ENCODE measurements at regions not wholly inside any gene's neighbourhood (a gene's known extent, or its start where the extent isn't known, plus 50 kb on each side); places are given as distances from the start of the nearest gene placed in this dataset.

GRCh38 chr10:83276971-83277370 lies 862.3 kb upstream of the GHITM start:
- Histone ChIP-seq H3K9me3 (ENCODE audit: control insufficient read depth, low read length) (no peaks in the 10 kb centered on the region), H3K27me3 (ENCODE audit: control insufficient read depth in 1 of 2, insufficient read depth in 2 of 2, low read length in 1 of 2) (no peaks in the 10 kb centered on the region), H3K27ac (ENCODE audit: low read depth in 1 of 2, low read length in 2 of 2) (no peak overlapping the region), H3K36me3 (ENCODE audit: control insufficient read depth in 1 of 2, insufficient read depth in 2 of 2, low read length in 1 of 2) (no peaks in the 10 kb centered on the region), H3K4me3 (ENCODE audit: low read length in 2 of 2) (no peak overlapping the region), H3K4me1 (ENCODE audit: control insufficient read depth in 1 of 2, insufficient read depth in 2 of 2, low read length in 2 of 2) (no peaks in the 10 kb centered on the region)
- ATAC-seq (ENCODE audit: low FRiP score) (no peak), DNase-seq (no peak)
- intact Hi-C loops (cut with DNase I), result no loop called here
- 86 to 90% methylated on average over 2 of the region's 2 CpGs for WGBS, 2 donors

- Histone ChIP-seq H3K36me3 (ENCODE audit: control insufficient read depth in 1 of 2, insufficient read depth in 2 of 2, low read length in 1 of 2) (no peaks in the 10 kb centered on the region), H3K27me3 (ENCODE audit: control insufficient read depth in 1 of 2, insufficient read depth in 2 of 2, low read length in 1 of 2) (peaks cover 0 to 1% of the 10 kb centered on the region in 2 donors), H3K4me1 (ENCODE audit: control insufficient read depth in 1 of 2, insufficient read depth in 2 of 2, low read length in 2 of 2) (no peaks in the 10 kb centered on the region), H3K4me3 (ENCODE audit: low read length in 2 of 2) (no peak overlapping the region), H3K9me3 (ENCODE audit: control insufficient read depth, low read length) (no peaks in the 10 kb centered on the region), H3K27ac (ENCODE audit: low read depth in 1 of 2, low read length in 2 of 2) (no peak overlapping the region)
- intact Hi-C loops (cut with DNase I), result no loop called here
- DNase-seq (no peak), ATAC-seq (ENCODE audit: low FRiP score) (no peak)
Measured at GRCh38 chr10:83283151-83283550, 856.2 kb upstream of the GHITM start.

- intact Hi-C loops (cut with DNase I), result no loop called here
- WGBS, 2 donors, result 64% methylated on average over 2 of the region's 2 CpGs
- no peak for ATAC-seq (ENCODE audit: low FRiP score)
Measured at GRCh38 chr10:83287374-83287773, 851.9 kb upstream of the GHITM start.

GRCh38 chr10:83289373-83289772 lies 849.9 kb upstream of the GHITM start:
- H3K4me1 ChIP-seq (ENCODE audit: control insufficient read depth in 1 of 2, insufficient read depth in 2 of 2, low read length in 2 of 2), result no peaks in the 10 kb centered on the region
- DNase-seq, result no peak
- no peak overlapping the region for H3K4me3 ChIP-seq (ENCODE audit: low read length in 2 of 2)
- intact Hi-C loops (cut with DNase I), result no loop called here
- WGBS, 2 donors, result 63 to 73% methylated on average over 2 of the region's 2 CpGs
- H3K36me3 ChIP-seq (ENCODE audit: control insufficient read depth in 1 of 2, insufficient read depth in 2 of 2, low read length in 1 of 2), result no peaks in the 10 kb centered on the region
- no peaks in the 10 kb centered on the region for H3K9me3 ChIP-seq (ENCODE audit: control insufficient read depth, low read length)
- H3K27me3 ChIP-seq (ENCODE audit: control insufficient read depth in 1 of 2, insufficient read depth in 2 of 2, low read length in 1 of 2), result no peaks in the 10 kb centered on the region
- ATAC-seq (ENCODE audit: low FRiP score), result no peak
- no peak overlapping the region for H3K27ac ChIP-seq (ENCODE audit: low read depth in 1 of 2, low read length in 2 of 2)

More at GRCh38 chr10:83287374-83287773, 851.9 kb upstream of the GHITM start:
- H3K4me1 ChIP-seq (ENCODE audit: control insufficient read depth in 1 of 2, insufficient read depth in 2 of 2, low read length in 2 of 2), result no peaks in the 10 kb centered on the region
- H3K27ac ChIP-seq (ENCODE audit: low read depth in 1 of 2, low read length in 2 of 2), result no peak overlapping the region
- no peak for DNase-seq
- no peaks in the 10 kb centered on the region for H3K9me3 ChIP-seq (ENCODE audit: control insufficient read depth, low read length)
- no peak overlapping the region for H3K4me3 ChIP-seq (ENCODE audit: low read length in 2 of 2)
- peaks cover 0 to 1% of the 10 kb centered on the region in 2 donors for H3K27me3 ChIP-seq (ENCODE audit: control insufficient read depth in 1 of 2, insufficient read depth in 2 of 2, low read length in 1 of 2)
- H3K36me3 ChIP-seq (ENCODE audit: control insufficient read depth in 1 of 2, insufficient read depth in 2 of 2, low read length in 1 of 2), result no peaks in the 10 kb centered on the region

GRCh38 chr10:83289948-83290347 lies 849.4 kb upstream of the GHITM start:
- no peak for ATAC-seq (ENCODE audit: low FRiP score)
- DNase-seq, result no peak
- H3K4me3 ChIP-seq (ENCODE audit: low read length in 2 of 2), result no peak overlapping the region
- no peaks in the 10 kb centered on the region for H3K9me3 ChIP-seq (ENCODE audit: control insufficient read depth, low read length)
- no peak overlapping the region for H3K27ac ChIP-seq (ENCODE audit: low read depth in 1 of 2, low read length in 2 of 2)
- intact Hi-C loops (cut with DNase I), result no loop called here
- WGBS, 2 donors, result 93 to 94% methylated on average over 1 of the region's 1 CpG
- H3K4me1 ChIP-seq (ENCODE audit: control insufficient read depth in 1 of 2, insufficient read depth in 2 of 2, low read length in 2 of 2), result no peaks in the 10 kb centered on the region
- no peaks in the 10 kb centered on the region for H3K36me3 ChIP-seq (ENCODE audit: control insufficient read depth in 1 of 2, insufficient read depth in 2 of 2, low read length in 1 of 2)
- no peaks in the 10 kb centered on the region for H3K27me3 ChIP-seq (ENCODE audit: control insufficient read depth in 1 of 2, insufficient read depth in 2 of 2, low read length in 1 of 2)

GRCh38 chr10:83301732-83302131 lies 837.6 kb upstream of the GHITM start:
- no peaks in the 10 kb centered on the region for H3K4me1 ChIP-seq (ENCODE audit: control insufficient read depth in 1 of 2, insufficient read depth in 2 of 2, low read length in 2 of 2)
- no peak overlapping the region for H3K4me3 ChIP-seq (ENCODE audit: low read length in 2 of 2)
- H3K27me3 ChIP-seq (ENCODE audit: control insufficient read depth in 1 of 2, insufficient read depth in 2 of 2, low read length in 1 of 2), result no peaks in the 10 kb centered on the region
- intact Hi-C loops (cut with DNase I), result no loop called here
- no peak for DNase-seq
- 97 to 100% methylated on average over 2 of the region's 2 CpGs for WGBS, 2 donors
- H3K27ac ChIP-seq (ENCODE audit: low read depth in 1 of 2, low read length in 2 of 2), result no peak overlapping the region
- no peak for ATAC-seq (ENCODE audit: low FRiP score)
- H3K36me3 ChIP-seq (ENCODE audit: control insufficient read depth in 1 of 2, insufficient read depth in 2 of 2, low read length in 1 of 2), result no peaks in the 10 kb centered on the region
- no peaks in the 10 kb centered on the region for H3K9me3 ChIP-seq (ENCODE audit: control insufficient read depth, low read length)

- ATAC-seq (ENCODE audit: low FRiP score), result no peak
- Histone ChIP-seq H3K4me1 (ENCODE audit: control insufficient read depth in 1 of 2, insufficient read depth in 2 of 2, low read length in 2 of 2) (no peaks in the 10 kb centered on the region), H3K36me3 (ENCODE audit: control insufficient read depth in 1 of 2, insufficient read depth in 2 of 2, low read length in 1 of 2) (no peaks in the 10 kb centered on the region), H3K27me3 (ENCODE audit: control insufficient read depth in 1 of 2, insufficient read depth in 2 of 2, low read length in 1 of 2) (no peaks in the 10 kb centered on the region), H3K9me3 (ENCODE audit: control insufficient read depth, low read length) (no peaks in the 10 kb centered on the region), H3K4me3 (ENCODE audit: low read length in 2 of 2) (no peak overlapping the region), H3K27ac (ENCODE audit: low read depth in 1 of 2, low read length in 2 of 2) (no peak overlapping the region)
- DNase-seq, result no peak
- 84% methylated on average over 1 of the region's 1 CpG for WGBS, 2 donors
- intact Hi-C loops (cut with DNase I), result no loop called here
Measured at GRCh38 chr10:83302623-83303022, 836.7 kb upstream of the GHITM start.

- DNase-seq (no peak), ATAC-seq (ENCODE audit: low FRiP score) (no peak)
- no peaks in the 10 kb centered on the region for H3K9me3 ChIP-seq (ENCODE audit: control insufficient read depth, low read length)
- no peaks in the 10 kb centered on the region for H3K4me1 ChIP-seq (ENCODE audit: control insufficient read depth in 1 of 2, insufficient read depth in 2 of 2, low read length in 2 of 2)
- no peaks in the 10 kb centered on the region for H3K36me3 ChIP-seq (ENCODE audit: control insufficient read depth in 1 of 2, insufficient read depth in 2 of 2, low read length in 1 of 2)
- H3K27ac ChIP-seq (ENCODE audit: low read depth in 1 of 2, low read length in 2 of 2), result no peak overlapping the region
- H3K4me3 ChIP-seq (ENCODE audit: low read length in 2 of 2), result no peak overlapping the region
- intact Hi-C loops (cut with DNase I), result no loop called here
- no peaks in the 10 kb centered on the region for H3K27me3 ChIP-seq (ENCODE audit: control insufficient read depth in 1 of 2, insufficient read depth in 2 of 2, low read length in 1 of 2)
Measured at GRCh38 chr10:83310688-83311087, 828.6 kb upstream of the GHITM start.

GRCh38 chr10:83312570-83312969 lies 826.7 kb upstream of the GHITM start:
- intact Hi-C loops (cut with DNase I), result no loop called here
- no peaks in the 10 kb centered on the region for H3K36me3 ChIP-seq (ENCODE audit: control insufficient read depth in 1 of 2, insufficient read depth in 2 of 2, low read length in 1 of 2)
- H3K4me1 ChIP-seq (ENCODE audit: control insufficient read depth in 1 of 2, insufficient read depth in 2 of 2, low read length in 2 of 2), result no peaks in the 10 kb centered on the region
- H3K27ac ChIP-seq (ENCODE audit: low read depth in 1 of 2, low read length in 2 of 2), result no peak overlapping the region
- no peak overlapping the region for H3K4me3 ChIP-seq (ENCODE audit: low read length in 2 of 2)
- ATAC-seq (ENCODE audit: low FRiP score), result no peak
- H3K9me3 ChIP-seq (ENCODE audit: control insufficient read depth, low read length), result peaks cover 1% of the 10 kb centered on the region
- WGBS, 2 donors, result 94 to 97% methylated on average over 3 of the region's 3 CpGs
- DNase-seq, result no peak
- no peaks in the 10 kb centered on the region for H3K27me3 ChIP-seq (ENCODE audit: control insufficient read depth in 1 of 2, insufficient read depth in 2 of 2, low read length in 1 of 2)

Data from aorta (tissue), 5 donors.